GM18517 (cell line): ENCODE measurements at regions not wholly inside any gene's neighbourhood (a gene's known extent, or its start where the extent isn't known, plus 50 kb on each side); places are given as distances from the start of the nearest gene placed in this dataset.

Source experiments
- ATAC-seq: cut with Tn5 transposase; IDR thresholded peaks from one replicate; pipeline ENCODE4 v1.9.1; 2021; ENCODE audit warnings: mild to moderate bottlenecking, moderate library complexity; ENCODE audit not compliant: unreplicated experiment

GRCh38 chr3:162743091-162743490 lies 1246.5 kb downstream of the OTOL1 start:
- no peak for ATAC-seq

DNA sequence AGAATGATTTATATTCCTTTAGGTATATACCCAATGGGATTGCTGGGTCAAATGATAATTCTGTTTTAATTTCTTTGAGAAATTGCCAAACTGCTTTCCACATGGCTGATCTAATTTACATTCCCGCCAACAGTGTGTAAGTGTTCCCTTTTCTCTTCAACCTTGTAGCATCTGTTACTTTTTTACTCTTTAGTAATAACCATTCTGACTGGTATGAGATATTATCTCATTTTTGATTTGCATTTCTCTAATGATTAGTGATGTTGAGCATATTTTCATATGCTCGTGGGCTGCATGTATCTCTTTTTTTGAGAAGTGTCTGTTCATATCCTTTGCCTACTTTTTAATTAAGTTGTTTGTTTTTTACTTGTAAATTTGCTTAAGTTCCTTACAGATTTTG lies 1264.2 kb downstream of the OTOL1 start:
- ATAC-seq: no peak

DNA sequence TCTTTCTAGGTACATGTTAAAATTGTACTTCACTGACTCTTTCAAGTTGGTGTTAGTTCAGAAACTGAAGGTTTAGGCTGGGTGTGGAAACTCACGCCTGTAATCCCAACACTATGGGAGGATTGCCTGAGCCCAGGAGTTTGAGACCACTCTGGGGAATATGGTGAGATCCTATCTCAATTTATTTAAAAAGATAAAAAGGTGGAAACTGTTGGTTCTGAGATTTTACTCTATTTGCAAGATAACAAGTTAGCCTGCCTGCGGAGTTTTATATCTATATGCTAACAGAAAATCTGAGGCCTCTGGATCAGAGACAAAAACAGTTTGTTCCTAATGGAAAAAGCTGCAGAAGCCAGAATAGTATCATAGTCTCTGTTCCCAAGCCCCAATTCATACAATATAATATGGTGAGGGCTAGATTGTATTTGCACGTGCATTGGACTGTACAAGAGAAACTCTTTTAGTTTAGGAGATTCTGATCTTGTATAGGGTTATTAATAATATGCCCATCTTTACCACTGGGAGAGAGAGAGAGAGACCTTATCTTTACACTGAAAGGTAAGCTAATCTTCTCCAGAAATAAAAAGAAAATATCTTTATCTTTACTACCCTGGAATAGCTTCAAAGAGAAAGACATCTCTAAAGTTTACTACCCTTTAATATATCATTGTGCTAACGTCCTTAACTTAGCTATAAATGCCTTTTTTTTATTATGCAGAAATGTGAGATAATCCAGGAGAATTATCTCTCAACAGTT lies 1267.6 kb downstream of the OTOL1 start:
- ATAC-seq: no peak

DNA sequence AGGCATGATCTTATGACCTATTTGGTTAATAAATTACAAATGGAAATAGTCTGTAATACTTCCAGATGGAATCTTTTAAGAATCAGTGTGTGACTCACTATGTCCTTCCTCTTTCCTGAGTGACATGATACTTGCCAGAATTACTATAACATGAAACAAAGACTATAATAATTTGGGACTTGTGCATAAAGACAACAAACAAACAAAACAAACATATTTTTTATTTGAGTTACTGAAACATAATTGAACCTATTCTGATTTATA lies 1268.1 kb downstream of the OTOL1 start:
- ATAC-seq: no peak

- no peak for ATAC-seq
Measured at GRCh38 chr3:162765524-162765923, 1268.9 kb downstream of the OTOL1 start.

DNA sequence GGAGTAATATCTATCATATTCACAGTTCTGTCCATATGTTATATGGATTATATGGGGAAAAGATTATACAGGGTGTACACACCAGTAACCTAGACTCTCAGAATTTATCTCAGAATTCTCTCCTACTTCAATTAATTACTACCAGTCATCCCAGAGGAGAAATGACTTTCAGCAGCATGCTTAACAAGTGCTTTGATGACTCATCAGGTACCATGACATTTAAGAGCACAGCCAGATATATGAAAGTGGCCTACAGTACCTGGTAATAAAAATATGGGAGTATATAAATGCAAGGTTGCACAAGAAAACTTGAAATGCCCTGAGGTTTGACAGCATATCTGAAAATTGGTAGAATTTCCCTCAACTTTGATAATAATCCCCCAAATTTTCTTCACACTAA lies 1273.0 kb downstream of the OTOL1 start:
- ATAC-seq: no peak

DNA sequence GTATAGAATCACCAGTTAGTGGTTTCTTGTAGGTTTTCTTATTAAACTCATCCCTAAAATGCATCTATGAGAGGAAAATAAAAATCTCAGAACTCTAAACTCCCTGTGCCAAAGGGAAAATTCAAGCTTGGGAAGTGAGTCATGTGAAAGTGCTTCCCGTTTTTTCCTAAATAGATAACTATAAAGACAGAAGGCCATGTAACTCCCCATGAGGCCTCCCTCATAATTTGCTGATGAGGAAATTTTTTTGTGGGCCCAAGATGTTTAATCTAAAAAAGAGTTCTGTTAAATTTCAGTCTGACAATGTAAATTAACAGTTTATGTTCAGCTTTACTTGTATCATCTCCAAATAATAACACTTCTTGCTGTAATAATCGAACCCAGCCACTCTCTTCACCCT lies 1273.9 kb downstream of the OTOL1 start:
- no peak for ATAC-seq

DNA sequence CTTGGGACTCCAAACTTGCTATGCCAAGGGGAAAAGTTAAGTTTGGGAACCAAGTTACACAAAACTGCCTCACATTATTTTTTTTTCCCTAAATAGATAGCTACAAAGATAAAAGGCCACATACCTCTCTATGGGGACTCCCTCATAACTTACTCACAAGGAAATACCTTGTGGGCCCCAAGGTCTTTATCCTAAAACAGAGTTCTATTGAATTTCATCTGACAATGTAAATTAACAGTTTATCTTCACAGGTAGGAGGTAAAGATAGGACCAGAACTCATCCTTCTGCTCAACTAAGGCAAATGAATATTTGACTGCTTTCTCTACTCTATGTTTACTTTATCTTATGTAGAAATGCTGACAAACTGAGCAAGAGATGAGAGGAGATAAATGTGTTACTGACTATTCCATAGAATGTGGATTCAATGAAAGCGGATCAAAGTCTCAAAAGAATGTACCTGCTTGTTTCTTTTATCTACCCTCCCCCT lies 1278.0 kb downstream of the OTOL1 start:
- no peak for ATAC-seq

DNA sequence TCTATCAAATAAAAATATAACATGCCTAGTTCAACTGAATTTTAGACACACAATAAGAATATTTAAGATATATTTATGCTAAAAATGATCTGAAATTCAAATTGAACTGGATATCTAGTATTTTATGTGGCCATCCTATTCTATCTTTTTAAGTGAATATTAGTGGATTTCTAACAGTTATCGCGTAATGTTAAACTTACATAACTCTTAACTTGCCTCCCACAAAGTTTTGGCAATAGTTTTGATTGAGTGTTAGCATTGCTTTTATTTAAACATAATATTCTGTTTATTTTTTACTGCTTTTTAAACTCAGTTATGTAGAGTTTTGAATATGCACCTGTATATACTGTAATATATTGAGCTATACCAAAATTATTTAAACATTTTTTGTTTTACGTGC lies 1279.5 kb downstream of the OTOL1 start:
- no peak for ATAC-seq

DNA sequence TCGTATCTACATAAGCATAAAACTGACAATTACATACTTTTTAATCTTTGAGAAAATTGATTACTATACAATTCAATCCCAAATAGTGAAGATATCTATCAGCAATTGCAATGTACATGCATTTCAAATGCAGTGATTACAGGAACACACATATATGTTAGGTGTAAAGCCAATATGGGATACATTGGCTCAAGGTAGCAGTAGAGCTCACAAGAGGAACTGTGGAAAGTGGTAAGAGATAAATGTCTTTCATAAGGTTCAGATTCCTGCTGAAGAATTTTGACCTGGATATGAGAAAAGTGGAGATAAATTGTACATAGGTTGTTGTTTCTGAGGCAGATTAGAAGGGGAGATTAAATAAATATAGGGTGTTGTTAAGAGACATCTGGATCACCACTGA lies 1280.5 kb downstream of the OTOL1 start:
- no peak for ATAC-seq

DNA sequence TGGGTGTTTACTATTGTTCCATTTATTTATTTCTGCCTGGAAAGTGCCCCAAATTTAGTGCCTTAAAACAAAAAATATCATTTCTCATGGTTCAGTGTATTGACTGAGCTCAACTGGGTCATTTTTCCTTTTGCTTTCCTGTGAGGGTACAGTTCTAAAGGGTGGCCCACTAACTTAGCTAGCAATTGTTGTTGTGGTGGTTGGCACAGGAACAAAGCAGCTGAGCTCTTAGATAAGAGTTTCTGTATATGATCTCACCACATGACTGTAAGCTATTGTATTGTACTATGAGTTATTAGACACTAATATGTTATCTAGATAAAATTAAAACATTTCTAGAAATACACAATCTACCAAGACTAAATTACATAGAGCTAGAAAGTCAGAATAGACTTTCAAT lies 1283.7 kb downstream of the OTOL1 start:
- no peak for ATAC-seq

DNA sequence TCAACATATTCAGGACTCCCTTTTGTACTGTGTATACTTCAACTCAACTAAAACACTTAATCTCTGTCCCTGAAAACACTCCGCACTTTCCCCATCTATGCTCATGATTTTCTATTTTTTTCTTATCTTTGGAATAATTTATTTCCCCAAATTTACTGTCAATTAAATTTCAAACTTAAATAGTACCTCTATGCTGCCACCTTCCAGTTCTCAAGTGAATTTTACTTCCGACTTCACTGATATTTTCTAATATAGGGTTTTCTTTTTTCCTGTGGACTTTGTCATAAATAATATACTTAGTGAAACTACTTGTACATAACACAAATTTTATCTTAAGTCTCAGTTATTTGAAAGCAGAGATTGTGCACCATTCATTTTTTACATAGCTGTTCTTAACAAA lies 1303.3 kb downstream of the OTOL1 start:
- ATAC-seq: no peak

DNA sequence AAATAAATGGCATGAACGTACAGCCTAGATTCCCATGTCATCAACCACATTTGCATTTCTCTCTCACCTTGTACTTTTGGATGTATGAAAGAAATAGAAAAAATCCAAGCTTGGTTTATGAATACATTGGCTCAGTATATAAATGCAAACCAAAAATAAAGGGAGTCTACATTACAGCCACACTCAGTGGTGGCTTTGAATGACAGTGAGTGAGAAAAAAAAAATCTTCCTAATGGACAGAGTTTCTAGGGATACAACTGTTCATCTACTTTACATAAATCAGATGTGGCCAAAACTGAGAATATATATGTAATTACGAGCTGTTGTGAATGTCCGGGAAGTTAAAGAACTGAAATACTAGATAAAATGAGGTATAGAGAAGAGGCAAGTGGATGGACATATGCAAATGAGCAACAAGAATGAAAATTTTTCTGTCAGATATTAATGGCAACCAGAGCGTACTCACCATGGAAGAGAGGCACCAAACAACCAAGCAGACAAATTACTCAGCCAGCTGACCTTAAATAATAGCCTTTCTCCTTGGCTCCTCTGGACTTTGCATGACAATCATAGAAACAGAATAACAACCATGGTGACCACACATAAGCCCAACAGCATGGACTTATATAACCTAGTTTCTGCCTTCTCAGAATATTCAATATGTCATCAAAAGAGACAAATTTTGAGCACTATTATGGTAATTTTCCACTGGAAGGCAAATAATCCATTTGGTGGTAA lies 1305.8 kb downstream of the OTOL1 start:
- no peak for ATAC-seq

GRCh38 chr3:162810776-162811175 lies 1314.2 kb downstream of the OTOL1 start:
- ATAC-seq: no peak

GRCh38 chr3:162842549-162843216 lies 1346.1 kb downstream of the OTOL1 start:
- ATAC-seq: no peak

DNA sequence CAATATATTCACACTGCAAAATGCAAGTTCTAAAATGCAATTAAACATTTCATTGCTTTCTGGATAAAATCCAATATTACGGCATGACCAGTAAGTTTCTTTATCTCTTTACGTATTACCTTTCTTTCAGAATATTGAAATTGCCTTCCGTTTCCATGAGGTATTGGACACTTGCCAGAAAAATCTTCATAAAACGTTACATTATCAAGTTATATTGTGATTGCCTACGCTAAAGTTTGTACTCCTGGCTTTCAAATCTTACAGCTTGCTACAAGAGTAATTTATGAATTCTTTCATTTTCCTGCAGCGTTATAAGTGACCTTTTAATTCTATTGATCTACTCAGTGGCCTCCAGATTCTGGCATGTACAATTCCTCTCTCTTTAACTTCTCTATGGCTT lies 1349.3 kb downstream of the OTOL1 start:
- no peak for ATAC-seq

- no peak for ATAC-seq
Measured at GRCh38 chr3:162847511-162847910, 1350.9 kb downstream of the OTOL1 start.

DNA sequence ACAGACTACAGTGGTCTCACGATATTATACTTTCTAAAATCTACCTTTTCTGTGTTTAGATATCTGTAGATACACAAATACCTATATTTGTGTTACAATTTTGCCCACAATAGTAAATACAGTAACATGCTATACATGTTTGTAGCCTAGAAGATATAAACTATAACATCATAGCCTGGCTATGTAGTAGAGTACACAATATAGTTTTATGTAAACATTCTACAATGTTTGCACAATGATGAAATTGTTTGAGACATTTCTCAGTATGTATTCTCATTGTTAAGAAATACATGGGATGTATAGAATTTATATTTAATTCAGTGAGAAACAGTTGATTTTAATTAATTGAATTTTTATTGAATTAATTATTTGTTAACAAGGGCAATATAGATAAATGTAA lies 1367.0 kb downstream of the OTOL1 start:
- no peak for ATAC-seq

- no peak for ATAC-seq
Measured at GRCh38 chr3:162865466-162865865, 1368.9 kb downstream of the OTOL1 start.

DNA sequence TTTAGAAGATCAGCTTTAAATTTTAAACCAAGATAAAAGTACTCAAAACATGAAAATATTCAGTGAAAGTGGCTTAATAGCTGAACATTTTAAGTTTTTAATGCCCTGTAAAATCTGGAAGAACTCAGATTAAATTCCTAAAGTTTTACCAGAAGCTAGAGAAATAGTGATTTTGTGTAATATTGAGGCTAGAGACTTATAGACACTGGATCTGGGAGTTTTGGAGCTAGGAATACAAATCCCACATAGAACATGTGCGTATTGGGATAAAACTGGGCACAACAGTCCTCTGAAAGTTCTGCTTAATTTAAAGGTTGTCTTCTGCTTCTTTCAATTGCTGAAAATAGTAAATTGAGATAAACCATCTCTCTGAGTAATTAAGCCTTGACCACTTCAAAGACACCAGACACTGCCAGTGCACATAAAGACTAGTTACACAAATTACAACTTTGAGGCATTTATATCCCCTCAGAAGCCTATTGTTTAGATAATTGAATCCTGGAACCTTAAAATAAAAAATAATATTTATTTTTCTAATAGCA lies 1382.5 kb downstream of the OTOL1 start:
- ATAC-seq: no peak

- ATAC-seq: no peak
Measured at GRCh38 chr3:162884373-162884772, 1387.8 kb downstream of the OTOL1 start.
